Endodermal cell (in vitro differentiated cells): ENCODE measurements at regions not wholly inside any gene's neighbourhood (a gene's known extent, or its start where the extent isn't known, plus 50 kb on each side); places are given as distances from the start of the nearest gene placed in this dataset.
"Not testable (repeated sequence)": the region's sequence is repeated elsewhere in the genome, so short reads cannot be mapped to it uniquely, and the experiment has no call there.

Experiments used
- DNase-seq: peaks from one replicate; pipeline ENCODE4 v3.0.0-alpha.2; 2017
- H3K27ac ChIP-seq: 2 replicates; pipeline ENCODE4 v1.5.1; 2013; ENCODE audit warnings: mild to moderate bottlenecking, low read depth, low read length, moderate library complexity
- H3K27me3 ChIP-seq: 2 replicates; pipeline ENCODE4 v1.6.1; 2013; ENCODE audit warnings: mild to moderate bottlenecking, low read length, moderate library complexity; ENCODE audit not compliant: insufficient read depth, control insufficient read depth, poor library complexity, severe bottlenecking
- H3K36me3 ChIP-seq: 2 replicates; pipeline ENCODE4 v1.7.0; 2013; ENCODE audit warnings: mild to moderate bottlenecking, low read length, moderate library complexity; ENCODE audit not compliant: control insufficient read depth, insufficient read depth
- H3K4me1 ChIP-seq: one replicate; pipeline ENCODE4 v1.7.0; 2013; ENCODE audit warnings: low read length; ENCODE audit not compliant: control insufficient read depth, insufficient read depth
- H3K4me3 ChIP-seq: 2 replicates; pipeline ENCODE4 v1.5.1; 2013; ENCODE audit warnings: mild to moderate bottlenecking, low read length, moderate library complexity
- H3K9ac ChIP-seq: 2 replicates; pipeline ENCODE4 v1.6.1; 2013; ENCODE audit warnings: mild to moderate bottlenecking, low read length, moderate library complexity; ENCODE audit not compliant: poor library complexity, severe bottlenecking; ENCODE audit errors: extremely low read depth
- H3K9me3 ChIP-seq: 2 replicates; pipeline ENCODE4 v1.6.1; 2013; ENCODE audit warnings: mild to moderate bottlenecking, low read length, moderate library complexity; ENCODE audit not compliant: control insufficient read depth
- H3K27ac Mint-ChIP-seq: 2 replicates; pipeline ENCODE4 v1.8.0; 2020; ENCODE audit warnings: mixed read lengths
- H3K27me3 Mint-ChIP-seq: 2 replicates; pipeline ENCODE4 v1.8.0; 2021; ENCODE audit warnings: mild to moderate bottlenecking, mixed read lengths; ENCODE audit not compliant: insufficient read depth
- H3K36me3 Mint-ChIP-seq: 2 replicates; pipeline ENCODE4 v1.8.0; 2020; ENCODE audit warnings: low read depth, mixed read lengths
- H3K4me1 Mint-ChIP-seq: 2 replicates; pipeline ENCODE4 v1.8.0; 2020; ENCODE audit warnings: mixed read lengths
- H3K4me3 Mint-ChIP-seq: 2 replicates; pipeline ENCODE4 v1.8.0; 2020; ENCODE audit warnings: mild to moderate bottlenecking, moderate library complexity, mixed read lengths
- H3K9me3 Mint-ChIP-seq: 2 replicates; pipeline ENCODE4 v1.8.0; 2020; ENCODE audit warnings: mild to moderate bottlenecking, mixed read lengths
- WGBS, 2 experiments: methylation state at CpG; one replicate each; pipeline versions ENCODE4 v1.1.5 to v1.1.7; 2013; ENCODE audit warnings: missing lambda C conversion rate in 2 of 2, mixed read lengths in 1 of 2; ENCODE audit not compliant: insufficient coverage in 1 of 2, insufficient read length in 1 of 2; 5-methylcytosine and 5-hydroxymethylcytosine counted together
- TF ChIP-seq, protein P1 (sequence below): fragments of 200-600 bp; sonication (generic); conservative IDR thresholded peaks from 2 replicates; pipeline ENCODE4 v1.5.0; 2021; ENCODE audit warnings: antibody characterized with exemption, mild to moderate bottlenecking

DNA sequence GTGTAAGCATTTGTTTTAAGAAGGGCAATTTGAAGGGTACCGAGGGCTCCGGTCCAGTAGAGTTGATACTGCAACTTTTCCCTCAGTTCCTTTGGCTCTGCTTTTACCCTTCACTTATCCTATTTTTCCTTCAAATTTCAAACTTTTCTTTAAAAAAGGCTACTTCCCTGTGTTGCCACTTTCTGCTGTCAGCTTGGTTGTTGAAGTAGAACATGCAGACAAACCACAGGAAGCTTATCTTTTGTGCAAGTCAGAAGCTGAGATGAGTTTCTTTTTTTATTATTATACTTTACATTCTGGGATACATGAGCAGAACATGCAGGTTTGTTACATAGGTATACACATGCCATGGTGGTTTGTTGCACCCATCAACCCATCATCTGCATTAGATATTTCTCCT, 89.1 kb upstream of the FREM3 start:
- H3K4me1 ChIP-seq, H3K4me1 Mint-ChIP-seq, H3K27me3 ChIP-seq, H3K9me3 ChIP-seq, DNase-seq, H3K36me3 ChIP-seq, H3K27ac ChIP-seq, H3K27ac Mint-ChIP-seq, H3K27me3 Mint-ChIP-seq, H3K4me3 ChIP-seq, H3K9me3 Mint-ChIP-seq, H3K36me3 Mint-ChIP-seq, H3K4me3 Mint-ChIP-seq, H3K9ac ChIP-seq: not testable (repeated sequence)
- WGBS, 2 experiments = 98 to 100% methylated on average over 2 of the region's 2 CpGs

- H3K4me3 ChIP-seq = no peak overlapping the region
- no peak overlapping the region for H3K27ac ChIP-seq
- Mint-ChIP-seq H3K27ac (no peak overlapping the region), H3K9me3 (peaks cover 17% of the 10 kb centered on the region), H3K4me3 (no peak overlapping the region), H3K4me1 (no peaks in the 10 kb centered on the region), H3K36me3 (no peaks in the 10 kb centered on the region), H3K27me3 (no peaks in the 10 kb centered on the region)
- H3K36me3 ChIP-seq = no peaks in the 10 kb centered on the region
- no peak for DNase-seq
- peaks cover 14% of the 10 kb centered on the region for H3K9me3 ChIP-seq
- no peak overlapping the region for H3K9ac ChIP-seq
- H3K4me1 ChIP-seq = no peaks in the 10 kb centered on the region
- 63 to 91% methylated on average over 2 of the region's 2 CpGs for WGBS, 2 experiments
- H3K27me3 ChIP-seq = no peaks in the 10 kb centered on the region
- TF ChIP-seq, protein P1, sequence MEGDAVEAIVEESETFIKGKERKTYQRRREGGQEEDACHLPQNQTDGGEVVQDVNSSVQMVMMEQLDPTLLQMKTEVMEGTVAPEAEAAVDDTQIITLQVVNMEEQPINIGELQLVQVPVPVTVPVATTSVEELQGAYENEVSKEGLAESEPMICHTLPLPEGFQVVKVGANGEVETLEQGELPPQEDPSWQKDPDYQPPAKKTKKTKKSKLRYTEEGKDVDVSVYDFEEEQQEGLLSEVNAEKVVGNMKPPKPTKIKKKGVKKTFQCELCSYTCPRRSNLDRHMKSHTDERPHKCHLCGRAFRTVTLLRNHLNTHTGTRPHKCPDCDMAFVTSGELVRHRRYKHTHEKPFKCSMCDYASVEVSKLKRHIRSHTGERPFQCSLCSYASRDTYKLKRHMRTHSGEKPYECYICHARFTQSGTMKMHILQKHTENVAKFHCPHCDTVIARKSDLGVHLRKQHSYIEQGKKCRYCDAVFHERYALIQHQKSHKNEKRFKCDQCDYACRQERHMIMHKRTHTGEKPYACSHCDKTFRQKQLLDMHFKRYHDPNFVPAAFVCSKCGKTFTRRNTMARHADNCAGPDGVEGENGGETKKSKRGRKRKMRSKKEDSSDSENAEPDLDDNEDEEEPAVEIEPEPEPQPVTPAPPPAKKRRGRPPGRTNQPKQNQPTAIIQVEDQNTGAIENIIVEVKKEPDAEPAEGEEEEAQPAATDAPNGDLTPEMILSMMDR = no peak
These were observed 84.1 kb upstream of the FREM3 start for GRCh38 chr4:143784567-143784966.

DNA sequence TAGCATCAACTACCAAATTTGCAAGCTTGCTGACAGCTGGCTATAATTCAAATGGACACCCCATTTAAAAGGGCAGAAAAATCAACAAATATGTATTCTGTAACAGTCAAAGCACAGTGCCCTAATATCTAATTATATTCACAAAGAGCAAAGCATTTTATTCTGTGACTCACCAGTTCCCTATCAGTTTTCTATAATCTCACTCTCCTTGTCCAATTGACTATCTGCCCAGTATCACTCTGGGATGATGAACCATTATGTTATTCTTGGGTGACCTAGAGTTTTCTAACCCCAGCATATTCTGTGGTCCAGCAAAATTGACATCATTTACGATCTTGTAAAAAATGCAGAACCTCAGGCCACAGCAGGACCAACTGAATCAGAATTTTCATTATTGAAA, 82.0 kb upstream of the FREM3 start:
- Histone ChIP-seq H3K9ac (no peak overlapping the region), H3K36me3 (no peaks in the 10 kb centered on the region), H3K4me3 (no peak overlapping the region), H3K27me3 (no peaks in the 10 kb centered on the region), H3K9me3 (peaks cover 14% of the 10 kb centered on the region), H3K27ac (no peak overlapping the region), H3K4me1 (no peaks in the 10 kb centered on the region)
- TF ChIP-seq, protein P1 = no peak
- Mint-ChIP-seq H3K36me3 (no peaks in the 10 kb centered on the region), H3K27ac (no peak overlapping the region), H3K4me1 (no peaks in the 10 kb centered on the region), H3K9me3 (peaks cover 17% of the 10 kb centered on the region), H3K4me3 (no peak overlapping the region), H3K27me3 (no peaks in the 10 kb centered on the region)
- 85 to 100% methylated on average over 1 of the region's 1 CpG for WGBS, 2 experiments
- no peak for DNase-seq
